Stimulated activated CD4-positive, alpha-beta T cell treated with anti-CD3 and anti-CD28 coated beads, Interleukin-12 subunit alpha, Interleukin-12 subunit beta, amount 100 ng/mL, for 24 hours (primary cell): ENCODE measurements at regions not wholly inside any gene's neighbourhood (a gene's known extent, or its start where the extent isn't known, plus 50 kb on each side); places are given as distances from the start of the nearest gene placed in this dataset.
"Not testable (repeated sequence)": the region's sequence is repeated elsewhere in the genome, so short reads cannot be mapped to it uniquely, and the experiment has no call there.

Experiments used
- DNase-seq, 2 experiments: peaks; one replicate each; pipeline ENCODE4 v3.0.0-alpha.2; 2020; ENCODE audit warnings: low read depth in 2 of 2

DNA sequence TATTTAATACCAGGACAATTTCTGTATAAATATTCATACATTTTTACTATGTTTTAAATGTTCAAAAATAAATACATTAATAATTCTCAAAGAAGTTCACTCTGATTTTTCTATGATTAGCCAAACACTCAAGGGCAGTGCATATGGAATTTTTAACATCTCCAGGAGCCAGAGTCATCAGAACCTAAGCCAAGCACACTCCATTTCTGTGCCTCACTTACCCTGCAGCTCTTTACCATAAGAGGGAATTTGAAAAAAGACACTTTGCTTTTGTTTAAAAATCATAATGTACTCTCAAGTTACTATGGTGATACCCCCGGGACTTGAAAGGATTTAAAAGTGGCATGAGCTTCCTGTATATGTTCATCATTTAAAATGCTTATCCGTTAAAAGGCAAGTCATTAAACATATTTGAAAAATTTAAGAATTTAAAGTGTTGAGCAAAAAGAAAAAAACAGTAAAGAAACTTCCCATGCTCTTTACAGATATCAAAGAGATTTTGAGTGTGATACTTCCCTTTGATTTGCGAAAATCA lies 747.4 kb upstream of the NECTIN3 start:
- DNase-seq = no peak

DNA sequence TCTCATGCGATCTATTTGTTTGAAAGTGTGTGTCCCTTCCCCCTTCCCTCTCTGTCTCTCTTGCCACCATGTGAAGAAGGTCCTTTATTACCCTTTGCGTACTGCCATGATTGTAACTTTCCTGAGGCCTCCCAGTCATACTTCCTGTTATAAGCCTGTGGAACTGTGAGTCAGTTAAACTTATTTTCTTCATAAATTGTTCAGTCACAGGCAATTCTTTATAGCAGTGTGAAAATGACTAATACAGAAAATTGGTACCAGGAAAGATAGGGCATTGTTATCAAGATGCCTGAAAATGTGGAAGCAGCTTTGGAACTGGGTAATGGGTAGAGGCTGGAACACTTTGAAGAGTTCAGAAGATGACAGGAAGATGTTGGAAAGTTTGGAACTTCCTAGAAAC lies 743.7 kb upstream of the NECTIN3 start:
- DNase-seq = no peak

DNA sequence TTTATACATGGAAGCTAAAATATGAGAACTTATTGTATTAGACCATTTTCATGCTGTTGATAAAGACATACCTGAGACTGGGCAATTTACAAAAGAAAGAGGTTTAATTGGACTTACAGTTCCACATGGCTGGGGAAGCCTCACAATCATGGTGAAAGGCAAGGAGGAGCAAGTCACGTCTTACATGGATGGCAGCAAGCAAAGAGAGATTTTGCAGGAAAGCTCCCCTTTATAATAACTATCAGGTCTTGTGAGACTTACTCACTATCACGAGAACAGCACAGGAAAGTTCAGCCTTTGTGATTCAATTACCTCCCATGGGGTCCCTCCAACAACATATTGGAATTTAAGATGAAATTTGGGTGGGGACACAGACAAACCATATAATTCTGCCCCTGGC lies 740.1 kb upstream of the NECTIN3 start:
- DNase-seq = not testable (repeated sequence)

DNA sequence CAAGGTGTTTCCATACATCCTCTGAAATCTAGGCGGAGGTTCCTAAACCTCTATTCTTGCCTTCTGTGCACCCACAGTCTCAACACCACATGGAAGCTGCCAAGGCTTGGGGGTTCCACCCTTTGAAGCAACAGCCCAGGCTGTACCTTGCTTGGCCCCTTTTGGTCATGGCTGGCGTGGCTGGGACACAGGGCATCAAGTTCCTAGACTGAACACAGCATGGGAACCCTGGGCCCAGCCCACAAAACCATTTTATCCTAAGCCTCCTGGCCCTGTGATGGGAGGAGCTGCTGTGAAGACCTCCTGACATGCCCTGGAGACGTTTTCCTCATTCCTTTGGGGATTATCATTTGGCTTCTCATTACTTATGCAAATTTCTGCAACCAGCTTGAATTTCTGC lies 739.0 kb upstream of the NECTIN3 start:
- DNase-seq = no peak

DNA sequence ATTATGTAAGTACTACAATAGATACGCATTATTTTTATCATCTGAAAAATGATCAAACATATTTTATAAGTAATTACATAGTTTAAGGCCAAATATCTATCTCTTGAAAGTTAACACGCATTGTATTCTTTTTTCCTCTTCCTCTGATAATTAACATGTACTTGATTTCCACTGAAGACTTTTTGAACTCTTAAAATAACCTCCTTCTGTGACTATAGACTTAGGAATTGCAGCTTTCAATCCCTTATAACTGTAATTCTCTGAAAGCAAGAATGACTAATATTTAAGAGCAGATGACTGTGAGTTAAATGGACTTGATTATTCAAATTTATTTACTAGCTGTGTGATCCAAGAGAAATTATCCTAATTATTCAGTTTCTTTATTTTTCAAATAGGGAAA lies 730.6 kb upstream of the NECTIN3 start:
- no peak for DNase-seq

DNA sequence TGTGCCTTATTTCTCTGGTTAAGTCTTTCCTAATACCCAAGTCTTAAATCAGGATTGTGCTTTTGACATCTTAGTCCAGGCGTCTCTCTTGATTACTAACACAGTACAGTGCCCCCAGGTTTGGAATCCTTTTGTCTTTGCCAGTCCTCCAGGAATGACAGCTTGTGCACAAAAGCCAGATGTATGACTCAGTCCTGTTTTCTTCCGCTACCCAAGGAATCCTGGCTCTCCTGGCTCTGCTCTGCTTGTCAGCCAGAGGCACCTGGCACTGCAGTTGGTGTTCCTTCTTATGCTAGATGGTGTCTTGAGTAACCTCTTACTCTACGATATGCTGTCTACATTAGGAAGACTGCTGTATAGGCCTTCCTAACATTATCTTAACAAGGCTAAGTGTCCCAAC lies 728.2 kb upstream of the NECTIN3 start:
- no peak for DNase-seq

DNA sequence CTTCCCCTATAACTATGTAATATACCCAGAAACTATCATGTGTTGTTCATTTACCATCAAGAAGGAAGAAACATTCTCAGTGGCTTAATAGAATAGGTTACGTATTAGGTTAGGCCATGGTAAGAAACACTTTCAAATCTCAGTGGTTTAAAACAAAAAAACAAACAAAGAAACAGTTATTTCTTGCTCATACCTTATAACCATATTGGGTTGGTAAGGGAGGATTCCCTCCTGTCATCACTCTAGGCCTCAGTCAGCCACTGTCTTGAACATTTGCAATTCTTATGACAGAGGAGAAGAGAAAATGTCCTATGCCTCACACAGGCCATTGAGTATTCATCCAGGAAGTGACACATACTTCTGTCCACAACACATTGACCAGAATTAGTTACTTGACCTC lies 727.7 kb upstream of the NECTIN3 start:
- DNase-seq = no peak

GRCh38 chr3:110344487-110344886 lies 727.1 kb upstream of the NECTIN3 start:
- no peak for DNase-seq

- DNase-seq = no peak
Measured at GRCh38 chr3:110344897-110345767, 726.5 kb upstream of the NECTIN3 start.

GRCh38 chr3:110349295-110349694 lies 722.3 kb upstream of the NECTIN3 start:
- DNase-seq = no peak

GRCh38 chr3:110352841-110353604 lies 718.6 kb upstream of the NECTIN3 start:
- no peak for DNase-seq

GRCh38 chr3:110362751-110363150 lies 708.9 kb upstream of the NECTIN3 start:
- DNase-seq = no peak

GRCh38 chr3:110367289-110367688 lies 704.3 kb upstream of the NECTIN3 start:
- DNase-seq = not testable (repeated sequence)

- no peak for DNase-seq
Measured at GRCh38 chr3:110375751-110376518, 695.7 kb upstream of the NECTIN3 start.

- no peak for DNase-seq
Measured at GRCh38 chr3:110378481-110378880, 693.1 kb upstream of the NECTIN3 start.

DNA sequence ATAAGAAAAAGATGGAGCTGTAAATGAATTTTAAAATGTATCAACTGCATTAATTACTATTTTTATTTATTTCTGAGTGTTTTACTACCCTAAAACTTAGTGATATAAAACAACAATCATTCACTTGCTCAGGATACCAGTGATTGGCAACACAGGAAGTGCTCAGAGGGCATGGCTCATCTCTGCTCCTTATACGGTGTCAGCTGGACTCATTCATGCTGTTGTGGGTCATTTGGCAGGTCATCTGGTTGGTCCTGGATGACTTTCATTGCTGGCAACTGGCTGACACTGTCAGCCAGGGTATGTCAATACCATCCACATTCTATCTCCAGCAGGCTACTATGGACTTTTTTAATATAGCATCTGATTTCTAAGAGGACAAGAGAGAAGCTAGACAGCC lies 689.6 kb upstream of the NECTIN3 start:
- no peak for DNase-seq

GRCh38 chr3:110383356-110383755 lies 688.3 kb upstream of the NECTIN3 start:
- no peak for DNase-seq

- no peak for DNase-seq
Measured at GRCh38 chr3:110384601-110385000, 687.0 kb upstream of the NECTIN3 start.

DNA sequence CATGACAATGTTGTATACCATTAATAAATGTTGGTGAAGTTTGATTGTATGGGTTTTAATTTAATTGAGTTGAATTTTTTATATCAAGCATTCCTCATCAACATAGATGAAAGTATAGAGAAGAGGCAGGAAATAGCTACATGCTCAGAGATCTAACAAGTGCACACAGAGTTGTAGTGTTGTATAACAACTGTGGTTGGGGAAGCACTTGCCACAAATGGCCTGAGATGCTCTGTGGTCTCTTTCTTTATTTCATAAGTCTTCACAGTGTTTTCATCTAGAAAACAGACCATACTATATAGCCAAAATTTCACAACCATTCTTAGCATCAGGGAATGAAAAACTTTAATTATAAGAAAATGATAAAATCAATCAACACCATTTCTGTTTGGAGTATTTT lies 682.6 kb upstream of the NECTIN3 start:
- DNase-seq = no peak

GRCh38 chr3:110390372-110390771 lies 681.2 kb upstream of the NECTIN3 start:
- DNase-seq = no peak

DNA sequence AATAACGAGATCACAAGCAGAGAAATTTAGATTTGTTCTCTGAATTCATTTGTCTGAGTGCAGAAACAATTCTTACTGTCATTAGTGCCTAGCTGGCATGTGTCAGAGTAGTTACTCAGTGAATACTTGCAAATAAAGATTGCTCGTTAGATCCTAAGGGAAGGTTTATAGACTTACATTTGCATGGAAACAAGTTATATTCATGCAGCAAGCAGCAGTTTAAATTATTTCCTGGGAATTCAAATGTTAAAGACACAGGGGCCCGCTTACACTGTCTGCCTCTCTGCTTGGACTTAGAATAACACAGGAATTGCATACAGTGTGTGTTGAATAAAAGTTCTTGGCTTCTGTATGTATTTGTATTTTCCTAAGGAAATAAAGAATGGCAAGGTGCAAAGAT lies 680.6 kb upstream of the NECTIN3 start:
- no peak for DNase-seq
